Duodenal mucosa (tissue), 2 donors: ENCODE measurements at regions not wholly inside any gene's neighbourhood (a gene's known extent, or its start where the extent isn't known, plus 50 kb on each side); places are given as distances from the start of the nearest gene placed in this dataset.

ENCODE experiments used
- H3K27ac ChIP-seq: one replicate; pipeline ENCODE4 v1.7.0; 2013; ENCODE audit warnings: low read depth, low read length
- H3K27me3 ChIP-seq, 2 donors: one replicate each; pipeline ENCODE4 v1.7.0; 2013; ENCODE audit warnings: low read length in 2 of 2, control low read depth in 1 of 2; ENCODE audit not compliant: insufficient read depth in 2 of 2, control insufficient read depth in 1 of 2
- H3K36me3 ChIP-seq, 2 donors: one replicate each; pipeline ENCODE4 v1.7.0; 2013; ENCODE audit warnings: low read length in 2 of 2, control low read depth in 1 of 2; ENCODE audit not compliant: insufficient read depth in 2 of 2, control insufficient read depth in 1 of 2
- H3K4me1 ChIP-seq, 2 donors: one replicate each; pipeline ENCODE4 v1.7.0; 2013; ENCODE audit warnings: low read length in 2 of 2, control low read depth in 1 of 2; ENCODE audit not compliant: insufficient read depth in 2 of 2, control insufficient read depth in 1 of 2
- H3K4me3 ChIP-seq, 2 donors: one replicate each; pipeline ENCODE4 v1.7.0; 2013; ENCODE audit warnings: low read length in 2 of 2, low read depth in 1 of 2
- H3K9ac ChIP-seq, 2 donors: one replicate each; pipeline ENCODE4 v1.7.0; 2013; ENCODE audit warnings: low read length in 2 of 2, low read depth in 1 of 2
- H3K9me3 ChIP-seq, 2 donors: one replicate each; pipeline ENCODE4 v1.7.0; 2013; ENCODE audit warnings: low read length in 2 of 2, control low read depth in 1 of 2; ENCODE audit not compliant: control insufficient read depth in 1 of 2

DNA sequence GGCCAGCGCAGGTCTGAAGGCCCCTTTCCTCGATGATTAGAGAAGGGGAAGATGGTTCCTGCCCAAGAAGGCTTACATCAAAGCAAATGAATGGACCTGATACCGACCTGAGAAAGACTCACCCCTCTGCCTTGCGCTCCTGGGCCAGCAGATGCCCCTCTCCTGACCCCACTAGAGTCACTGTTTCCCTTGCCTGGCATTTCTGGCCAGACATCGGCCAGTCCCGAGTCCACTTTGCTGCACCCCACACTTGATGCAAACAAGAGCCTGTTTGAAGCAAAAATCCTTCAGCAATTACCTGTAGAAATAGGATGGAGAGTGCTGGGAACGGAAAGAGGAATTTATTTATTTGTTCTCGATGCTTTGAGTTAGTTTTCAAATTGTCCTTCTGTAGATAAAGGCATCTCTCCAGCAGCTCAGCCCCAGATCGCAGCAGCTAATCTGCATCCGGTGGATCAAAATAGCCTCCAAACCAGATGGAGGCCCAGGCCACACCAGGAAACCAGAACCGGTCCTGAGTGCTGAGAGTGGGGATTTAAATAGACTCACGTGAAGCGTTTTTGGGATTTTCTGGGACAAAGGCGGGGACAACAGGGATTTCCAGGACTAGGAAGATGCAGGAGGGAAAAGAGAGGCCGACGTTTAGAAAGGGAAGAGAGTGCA lies 148.6 kb downstream of the TRIM29 start:
- no peaks in the 10 kb centered on the region for H3K9me3 ChIP-seq
- H3K27me3 ChIP-seq, result peaks cover 0 to under 1% of the 10 kb centered on the region in 2 donors
- H3K27ac ChIP-seq, result no peak overlapping the region
- peaks cover 26% of the 10 kb centered on the region in 2 donors for H3K4me1 ChIP-seq
- H3K36me3 ChIP-seq, result no peaks in the 10 kb centered on the region
- no peak overlapping the region for H3K9ac ChIP-seq
- H3K4me3 ChIP-seq, result no peak overlapping the region

DNA sequence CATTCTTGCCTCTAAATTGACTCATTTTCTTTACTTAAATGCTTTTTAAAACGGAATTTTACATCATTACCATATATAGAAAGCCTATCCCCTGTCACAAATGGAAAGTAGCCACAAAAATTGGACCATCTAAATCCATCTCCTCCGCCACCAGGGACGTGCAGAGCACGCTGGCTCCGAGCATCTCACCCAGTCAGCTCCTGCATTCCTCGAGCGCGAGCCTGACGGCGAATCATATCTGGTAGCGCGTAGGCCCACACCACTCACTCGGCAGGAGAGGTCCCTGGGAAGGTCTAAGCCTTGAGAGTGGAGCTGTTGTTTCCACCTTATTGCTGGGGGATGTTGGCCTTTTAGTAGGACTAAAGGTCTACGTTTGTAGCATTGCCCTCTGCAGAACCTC lies 152.4 kb downstream of the TRIM29 start:
- Histone ChIP-seq H3K27me3 (peaks cover 0 to 3% of the 10 kb centered on the region in 2 donors), H3K9ac (no peak overlapping the region), H3K27ac (no peak overlapping the region), H3K4me1 (peaks cover 0 to 4% of the 10 kb centered on the region in 2 donors), H3K9me3 (no peaks in the 10 kb centered on the region), H3K4me3 (no peak overlapping the region), H3K36me3 (no peaks in the 10 kb centered on the region)

DNA sequence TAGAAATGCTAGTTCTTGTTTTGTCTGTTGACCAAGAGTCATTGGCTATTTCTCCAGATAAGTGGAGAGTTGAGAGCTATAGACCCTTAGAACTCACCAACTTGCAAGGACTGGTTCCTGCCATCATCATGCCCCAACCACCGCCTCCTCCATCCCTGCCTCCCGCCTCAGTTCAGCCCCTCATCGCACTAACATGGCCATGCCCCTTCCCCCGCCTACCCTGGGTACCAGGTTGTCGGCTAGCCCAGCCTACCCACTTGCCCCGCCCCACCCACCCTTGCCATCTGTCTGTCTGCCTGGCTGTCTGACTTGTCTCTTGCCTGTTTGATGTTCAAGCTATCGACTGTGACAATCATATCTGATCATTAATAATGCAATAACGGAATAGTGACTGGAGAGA lies 154.1 kb downstream of the TRIM29 start:
- no peaks in the 10 kb centered on the region for H3K9me3 ChIP-seq
- H3K27ac ChIP-seq, result no peak overlapping the region
- H3K36me3 ChIP-seq, result no peaks in the 10 kb centered on the region
- H3K27me3 ChIP-seq, result peaks cover 0 to 3% of the 10 kb centered on the region in 2 donors
- no peak overlapping the region for H3K4me3 ChIP-seq
- no peak overlapping the region for H3K9ac ChIP-seq
- H3K4me1 ChIP-seq, result peaks cover 7 to 13% of the 10 kb centered on the region in 2 donors

DNA sequence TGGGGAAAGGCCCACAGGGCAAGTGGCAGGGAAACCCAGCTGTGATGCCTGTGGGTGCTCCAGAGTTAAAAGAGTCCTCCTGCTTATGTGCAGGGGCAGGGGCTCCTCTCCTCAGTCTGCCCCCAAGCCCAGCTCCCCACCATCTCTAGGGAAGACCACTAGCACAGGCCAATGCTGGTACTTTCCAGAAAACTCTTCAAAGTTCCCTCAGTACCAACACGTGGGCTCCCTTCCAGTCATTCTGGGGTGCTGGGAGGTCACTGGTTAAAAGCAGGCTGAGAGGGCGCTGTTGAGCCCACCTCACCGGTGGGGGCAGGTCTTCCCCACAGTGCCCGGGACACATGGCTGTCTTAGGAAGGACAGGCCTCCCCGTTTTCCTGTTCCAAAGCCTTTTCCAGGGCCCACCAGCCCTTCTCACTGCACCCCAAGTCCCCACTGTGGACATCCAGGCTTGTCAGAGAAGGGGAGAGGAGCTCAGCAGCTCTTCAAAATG lies 154.6 kb downstream of the TRIM29 start:
- H3K4me1 ChIP-seq, result peaks cover 10 to 18% of the 10 kb centered on the region in 2 donors
- H3K9me3 ChIP-seq, result no peaks in the 10 kb centered on the region
- H3K4me3 ChIP-seq, result no peak overlapping the region
- peaks cover 0 to 3% of the 10 kb centered on the region in 2 donors for H3K27me3 ChIP-seq
- no peak overlapping the region for H3K27ac ChIP-seq
- H3K36me3 ChIP-seq, result no peaks in the 10 kb centered on the region
- H3K9ac ChIP-seq, result no peak overlapping the region

DNA sequence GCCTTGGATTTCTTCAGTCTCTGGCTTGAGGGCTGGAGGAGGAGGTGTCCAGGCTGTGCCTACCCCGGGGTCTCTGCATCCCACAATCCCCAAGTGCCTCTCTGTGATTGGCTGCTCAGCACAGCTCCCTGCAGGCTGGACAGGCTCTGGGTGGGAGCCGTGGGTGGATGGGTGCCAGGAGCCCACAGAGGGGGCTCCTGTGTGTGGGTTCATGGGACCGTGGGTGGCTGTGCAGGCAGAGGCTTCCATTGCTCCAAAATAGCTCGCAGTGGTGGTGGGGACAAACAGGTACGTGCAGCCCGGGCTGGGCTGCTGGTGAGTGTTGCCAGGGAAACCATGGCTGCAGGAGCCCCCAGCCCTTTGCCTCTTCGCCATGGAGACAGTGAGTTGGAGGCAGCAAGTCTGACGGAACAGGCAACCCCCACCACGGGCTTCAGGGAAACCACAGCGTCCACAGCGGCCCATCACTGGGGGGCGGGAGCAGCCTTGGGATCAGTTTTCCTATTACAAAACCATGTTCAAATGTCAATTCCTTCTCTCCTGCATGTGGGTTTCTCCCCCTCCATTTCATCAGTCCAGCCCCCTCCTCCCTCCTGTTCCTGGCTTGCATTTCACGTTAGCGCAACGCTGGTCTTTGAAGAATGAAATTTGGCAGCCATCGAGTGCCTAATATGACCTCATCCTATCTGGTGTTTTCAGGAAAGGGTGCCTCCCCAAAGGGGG lies 155.2 kb downstream of the TRIM29 start:
- Histone ChIP-seq H3K27ac (no peak overlapping the region), H3K36me3 (no peaks in the 10 kb centered on the region), H3K4me1 (peaks cover 10 to 18% of the 10 kb centered on the region in 2 donors), H3K27me3 (peaks cover 0 to 3% of the 10 kb centered on the region in 2 donors), H3K4me3 (no peak overlapping the region), H3K9ac (no peak overlapping the region), H3K9me3 (no peaks in the 10 kb centered on the region)

DNA sequence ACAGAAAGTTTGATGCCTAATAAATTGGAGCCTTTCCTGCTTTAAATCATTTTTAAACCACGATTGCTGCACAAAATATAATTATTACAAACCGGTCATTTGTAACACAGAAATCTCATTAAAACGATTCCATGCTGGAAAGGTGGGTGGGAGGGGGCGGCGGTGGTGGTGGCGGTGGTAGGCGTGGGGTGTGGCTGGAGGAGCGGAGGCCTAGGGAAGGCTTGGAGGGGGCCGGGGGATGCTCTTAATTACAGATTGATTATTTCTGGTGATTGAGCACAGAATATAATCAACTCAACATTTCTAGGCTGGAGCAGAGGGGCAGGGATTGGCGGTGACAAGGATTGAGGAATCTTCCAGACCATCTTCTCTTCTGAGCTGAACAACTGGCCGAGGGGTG lies 157.5 kb downstream of the TRIM29 start:
- peaks cover 0 to 3% of the 10 kb centered on the region in 2 donors for H3K27me3 ChIP-seq
- H3K9ac ChIP-seq, result no peak overlapping the region
- no peak overlapping the region for H3K27ac ChIP-seq
- no peaks in the 10 kb centered on the region for H3K36me3 ChIP-seq
- no peaks in the 10 kb centered on the region for H3K9me3 ChIP-seq
- H3K4me1 ChIP-seq, result peaks cover 10 to 18% of the 10 kb centered on the region in 2 donors
- no peak overlapping the region for H3K4me3 ChIP-seq

DNA sequence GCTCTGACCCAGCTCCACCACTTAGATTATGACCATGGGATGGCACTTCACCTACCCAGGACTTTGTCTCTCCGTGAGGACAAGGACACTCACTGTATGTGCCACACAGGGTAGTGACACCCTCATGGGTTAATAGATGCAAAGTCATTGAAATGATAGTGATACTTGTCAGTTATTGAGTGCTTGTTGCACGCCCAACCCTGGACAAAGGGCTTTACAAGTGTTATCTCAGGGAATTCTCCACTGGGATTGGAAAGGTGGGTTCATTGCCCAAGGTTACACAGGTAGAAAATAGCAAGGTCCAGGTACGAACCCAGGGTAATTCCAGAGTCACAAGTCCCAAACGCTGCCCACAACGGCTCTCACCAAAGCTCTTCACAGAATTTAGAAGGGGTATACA lies 158.2 kb downstream of the TRIM29 start:
- no peak overlapping the region for H3K9ac ChIP-seq
- no peaks in the 10 kb centered on the region for H3K9me3 ChIP-seq
- no peaks in the 10 kb centered on the region for H3K36me3 ChIP-seq
- H3K4me1 ChIP-seq, result peaks cover 10 to 18% of the 10 kb centered on the region in 2 donors
- no peak overlapping the region for H3K27ac ChIP-seq
- H3K4me3 ChIP-seq, result peak overlapping the region in 1 of 2 donors; percentile 9
- peaks cover 0 to 3% of the 10 kb centered on the region in 2 donors for H3K27me3 ChIP-seq

DNA sequence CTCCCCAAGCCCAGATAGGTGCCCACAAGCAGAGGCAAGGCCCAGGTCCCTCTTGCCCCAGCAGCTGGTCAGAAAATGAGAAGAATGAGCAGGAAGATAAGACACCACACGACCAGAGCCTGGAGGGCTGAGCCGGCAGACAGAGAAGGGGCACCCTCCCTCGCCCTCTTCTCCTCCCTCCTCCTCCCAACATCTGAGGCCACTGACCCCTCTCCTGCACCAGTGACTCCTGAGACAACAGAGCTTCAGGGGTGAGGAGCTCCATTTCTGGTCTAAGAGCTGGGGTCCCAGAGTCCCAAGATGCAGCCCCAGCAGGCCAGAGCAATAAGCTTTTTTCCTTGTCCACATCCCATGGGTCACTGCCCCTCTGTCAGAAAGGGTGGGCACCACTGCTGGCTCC lies 159.2 kb downstream of the TRIM29 start:
- Histone ChIP-seq H3K4me1 (peaks cover 10 to 18% of the 10 kb centered on the region in 2 donors), H3K9ac (peak overlapping the region in 1 of 2 donors; percentile 32), H3K27ac (no peak overlapping the region), H3K9me3 (no peaks in the 10 kb centered on the region), H3K36me3 (no peaks in the 10 kb centered on the region), H3K27me3 (peaks cover 0 to 3% of the 10 kb centered on the region in 2 donors), H3K4me3 (no peak overlapping the region)

DNA sequence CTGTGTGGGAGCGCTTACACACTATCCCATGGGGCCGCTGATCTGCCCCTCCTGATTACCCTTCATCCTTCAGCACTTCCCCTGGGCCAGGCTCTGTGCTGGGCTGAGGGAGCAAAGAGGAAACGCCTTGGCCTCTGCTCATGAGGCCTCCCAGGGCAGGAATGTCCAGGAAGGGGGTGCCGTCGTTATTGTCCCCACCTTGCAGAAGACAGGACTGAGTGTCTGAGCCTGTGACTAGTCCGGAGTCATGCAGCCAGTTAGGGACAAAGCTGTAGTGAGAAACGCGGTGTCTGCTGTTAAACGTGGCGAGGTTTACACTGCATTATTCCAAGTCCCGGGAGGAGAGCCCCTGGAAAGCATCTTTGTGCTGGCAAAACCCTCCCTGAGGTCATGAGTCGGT lies 160.0 kb downstream of the TRIM29 start:
- H3K9me3 ChIP-seq, result no peaks in the 10 kb centered on the region
- H3K36me3 ChIP-seq, result no peaks in the 10 kb centered on the region
- no peaks in the 10 kb centered on the region for H3K27me3 ChIP-seq
- H3K9ac ChIP-seq, result no peak overlapping the region
- peaks cover 10 to 18% of the 10 kb centered on the region in 2 donors for H3K4me1 ChIP-seq
- H3K27ac ChIP-seq, result no peak overlapping the region
- no peak overlapping the region for H3K4me3 ChIP-seq

DNA sequence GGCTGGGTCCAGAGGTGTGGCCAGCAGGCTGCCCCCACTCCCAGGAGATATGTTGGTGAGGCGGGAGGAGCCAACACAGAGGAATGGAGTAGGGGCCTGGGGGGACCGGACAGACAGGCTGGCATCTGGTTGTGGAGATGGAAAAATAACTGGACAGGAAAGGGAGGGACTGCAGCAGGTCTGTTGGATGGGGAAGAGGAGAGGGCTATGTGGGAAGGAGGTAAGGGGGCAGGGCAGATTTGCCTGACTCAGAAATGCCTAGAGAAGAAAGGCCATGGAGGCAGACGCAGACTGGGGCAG lies 160.4 kb downstream of the TRIM29 start:
- H3K9ac ChIP-seq, result no peak overlapping the region
- H3K27ac ChIP-seq, result no peak overlapping the region
- H3K9me3 ChIP-seq, result no peaks in the 10 kb centered on the region

More for the DNA sequence above, 160.4 kb downstream of the TRIM29 start:
- H3K36me3 ChIP-seq, result no peaks in the 10 kb centered on the region
- H3K27me3 ChIP-seq, result no peaks in the 10 kb centered on the region
- peaks cover 10 to 18% of the 10 kb centered on the region in 2 donors for H3K4me1 ChIP-seq
- H3K4me3 ChIP-seq, result no peak overlapping the region
